ENCODE measurements at regions not wholly inside any gene's neighbourhood (a gene's known extent, or its start where the extent isn't known, plus 50 kb on each side); places are given as distances from the start of the nearest gene placed in this dataset.

- no peak for TF ChIP-seq CTCF (IDR thresholded peaks at IDR 0.05; ENCODE audit: extremely low read depth, insufficient read depth, missing control alignments)
- no peak for DNase-seq (ENCODE audit: low spot score)
- in situ Hi-C loops (cut with MboI; ENCODE audit: low pct_unique_long_range_greater_than_20kb, low sequenced_read_pairs, unreplicated experiment): no loop called here
Measured at GRCh38 chr11:37026326-37026725, 428.3 kb upstream of the RAG2 start.

- in situ Hi-C loops (cut with MboI; ENCODE audit: low pct_unique_long_range_greater_than_20kb, low sequenced_read_pairs, unreplicated experiment): no loop called here
- no peak for DNase-seq (ENCODE audit: low spot score)
- no peak for TF ChIP-seq CTCF (IDR thresholded peaks at IDR 0.05; ENCODE audit: extremely low read depth, insufficient read depth, missing control alignments)
Measured at GRCh38 chr11:37006563-37006962, 408.5 kb upstream of the RAG2 start.

DNA sequence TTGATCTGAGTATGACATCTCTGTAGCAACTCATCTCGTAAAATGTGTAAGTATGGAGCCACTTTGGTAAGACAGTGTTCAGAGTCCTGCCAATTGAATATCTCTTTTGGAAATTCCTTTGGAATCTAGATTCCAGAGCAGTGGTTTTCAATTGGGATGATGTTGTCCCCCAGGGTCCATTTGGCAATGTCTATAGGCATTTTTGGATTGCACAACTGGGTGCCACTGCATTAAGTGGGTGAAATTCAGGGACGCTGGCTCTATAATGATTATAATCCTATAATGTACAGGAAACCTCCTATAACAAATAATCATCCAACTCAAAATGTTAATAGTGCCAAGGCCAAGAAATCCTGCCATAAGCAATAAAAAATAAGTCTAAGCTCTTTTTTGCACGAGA is 404.8 kb upstream of the RAG2 start:
- DNase-seq (ENCODE audit: low spot score): no peak
- in situ Hi-C loops (cut with MboI; ENCODE audit: low pct_unique_long_range_greater_than_20kb, low sequenced_read_pairs, unreplicated experiment): no loop called here
- no peak for TF ChIP-seq CTCF (IDR thresholded peaks at IDR 0.05; ENCODE audit: extremely low read depth, insufficient read depth, missing control alignments)

- in situ Hi-C loops (cut with MboI; ENCODE audit: low pct_unique_long_range_greater_than_20kb, low sequenced_read_pairs, unreplicated experiment): no loop called here
- no peak for TF ChIP-seq CTCF (IDR thresholded peaks at IDR 0.05; ENCODE audit: extremely low read depth, insufficient read depth, missing control alignments)
- no peak for DNase-seq (ENCODE audit: low spot score)
Measured at GRCh38 chr11:36997656-36998055, 399.6 kb upstream of the RAG2 start.

DNA sequence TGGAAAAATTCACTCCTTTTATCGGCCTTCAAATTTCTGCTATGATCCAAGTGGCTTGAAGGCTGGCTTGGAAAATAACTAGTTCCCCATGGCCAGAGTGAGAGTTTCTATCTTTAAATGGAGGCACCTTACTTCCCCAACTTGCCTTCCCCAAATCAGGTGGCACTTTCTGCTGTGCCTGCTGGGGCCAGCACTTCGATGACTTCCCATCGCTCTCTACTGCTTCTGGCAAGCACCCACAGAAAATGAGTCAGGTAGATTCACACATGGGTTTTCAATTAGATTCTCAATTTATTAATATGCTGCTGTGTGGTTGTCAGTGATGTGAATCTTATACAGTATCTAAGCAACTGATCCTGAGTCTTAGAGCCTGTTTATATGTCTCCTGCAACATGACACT is 398.8 kb upstream of the RAG2 start:
- in situ Hi-C loops (cut with MboI; ENCODE audit: low pct_unique_long_range_greater_than_20kb, low sequenced_read_pairs, unreplicated experiment): no loop called here
- no peak for DNase-seq (ENCODE audit: low spot score)
- TF ChIP-seq CTCF (IDR thresholded peaks at IDR 0.05; ENCODE audit: extremely low read depth, insufficient read depth, missing control alignments): no peak

DNA sequence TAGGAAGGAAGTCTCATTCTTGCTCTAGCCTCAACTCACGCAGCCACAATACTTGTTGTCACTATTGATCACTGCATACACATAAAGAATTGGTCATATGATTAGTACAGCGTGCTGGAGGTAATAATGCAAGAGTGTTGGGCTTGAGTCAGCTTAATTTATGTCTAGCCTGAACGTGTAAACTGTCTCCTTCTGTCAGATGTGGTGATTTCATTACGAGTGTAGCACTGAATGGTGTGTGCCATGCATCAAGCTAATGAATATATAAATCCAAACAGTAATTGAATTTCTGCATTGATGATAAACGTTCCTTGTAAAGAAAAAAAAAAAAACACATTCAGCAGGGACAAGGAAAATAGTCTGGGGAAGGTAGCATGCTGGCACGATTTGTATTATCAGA is 396.2 kb upstream of the RAG2 start:
- in situ Hi-C loops (cut with MboI; ENCODE audit: low pct_unique_long_range_greater_than_20kb, low sequenced_read_pairs, unreplicated experiment): no loop called here
- DNase-seq (ENCODE audit: low spot score): no peak
- TF ChIP-seq CTCF (IDR thresholded peaks at IDR 0.05; ENCODE audit: extremely low read depth, insufficient read depth, missing control alignments): no peak

DNA sequence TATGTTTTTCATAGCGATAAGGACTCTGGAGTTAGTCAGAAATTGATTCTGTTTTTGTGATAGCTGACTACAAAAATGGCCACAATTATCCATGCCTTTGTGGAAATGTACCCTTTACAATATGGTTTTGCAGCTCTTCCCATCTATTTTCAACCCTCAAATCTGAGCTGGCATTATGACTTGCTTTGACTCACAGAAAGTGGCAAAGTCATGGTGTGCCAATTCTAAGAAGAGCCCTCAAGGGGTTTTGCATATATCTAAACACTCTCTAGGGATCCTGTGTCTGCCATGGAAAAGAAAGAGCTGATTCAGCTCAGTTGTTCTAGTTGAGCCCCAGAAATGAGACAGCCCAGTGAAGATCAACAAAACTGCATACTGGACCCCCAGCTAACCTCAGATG is 390.5 kb upstream of the RAG2 start:
- no peak for TF ChIP-seq CTCF (IDR thresholded peaks at IDR 0.05; ENCODE audit: extremely low read depth, insufficient read depth, missing control alignments)
- in situ Hi-C loops (cut with MboI; ENCODE audit: low pct_unique_long_range_greater_than_20kb, low sequenced_read_pairs, unreplicated experiment): no loop called here
- no peak for DNase-seq (ENCODE audit: low spot score)
